GM21786 (cell line): ENCODE measurements at regions not wholly inside any gene's neighbourhood (a gene's known extent, or its start where the extent isn't known, plus 50 kb on each side); places are given as distances from the start of the nearest gene placed in this dataset.

Experiments used
- ATAC-seq: cut with Tn5 transposase; IDR thresholded peaks from one replicate; pipeline ENCODE4 v1.9.1; 2021; ENCODE audit not compliant: unreplicated experiment

GRCh38 chr7:4610768-4611467, 71.2 kb upstream of the FOXK1 start:
- ATAC-seq: peak; percentile 52

GRCh38 chr7:4612237-4612636, 69.9 kb upstream of the FOXK1 start:
- no peak for ATAC-seq

- ATAC-seq: no peak
Observed at GRCh38 chr7:4612939-4613841, 68.9 kb upstream of the FOXK1 start.

- no peak for ATAC-seq
Observed at GRCh38 chr7:4613846-4614548, 68.1 kb upstream of the FOXK1 start.

- ATAC-seq: no peak
Observed at GRCh38 chr7:4616116-4616515, 66.0 kb upstream of the FOXK1 start.

GRCh38 chr7:4621396-4621795, 60.7 kb upstream of the FOXK1 start:
- no peak for ATAC-seq

- no peak for ATAC-seq
Observed at GRCh38 chr7:4626318-4626845, 55.7 kb upstream of the FOXK1 start.

- no peak for ATAC-seq
Observed at GRCh38 chr7:4629287-4629895, 52.7 kb upstream of the FOXK1 start.

GRCh38 chr7:4631380-4632179, 50.5 kb upstream of the FOXK1 start:
- ATAC-seq: no peak
